Hepatocyte (in vitro differentiated cells): ENCODE measurements at regions not wholly inside any gene's neighbourhood (a gene's known extent, or its start where the extent isn't known, plus 50 kb on each side); places are given as distances from the start of the nearest gene placed in this dataset.
A peak's percentile ranks its signal among the peaks of the same experiment; 100 is the strongest.
"Not testable (repeated sequence)": the region's sequence is repeated elsewhere in the genome, so short reads cannot be mapped to it uniquely, and the experiment has no call there.

Experiments used
- DNase-seq: peaks from one replicate; pipeline ENCODE4 v3.0.0-alpha.2; 2016; ENCODE audit warnings: low spot score
- H2AFZ ChIP-seq: fragments of 200-600 bp; sonication (generic); 2 replicates; pipeline ENCODE4 v1.6.0; 2016; ENCODE audit warnings: antibody characterized with exemption, mild to moderate bottlenecking
- H3K27ac ChIP-seq: fragments of 200-600 bp; sonication (generic); 2 replicates; pipeline ENCODE4 v1.5.1; 2016; ENCODE audit warnings: mild to moderate bottlenecking
- H3K27me3 ChIP-seq: fragments of 200-600 bp; sonication (generic); 2 replicates; pipeline ENCODE4 v1.6.1; 2016
- H3K36me3 ChIP-seq: fragments of 200-600 bp; sonication (generic); replicated peaks from 2 replicates; pipeline ENCODE4 v1.5.1; 2016; ENCODE audit warnings: low read depth; ENCODE audit not compliant: insufficient read depth
- H3K4me1 ChIP-seq: fragments of 200-600 bp; sonication (generic); 2 replicates; pipeline ENCODE4 v1.5.1; 2016; ENCODE audit warnings: mild to moderate bottlenecking, moderate library complexity; ENCODE audit not compliant: insufficient read depth
- H3K4me2 ChIP-seq: fragments of 200-600 bp; sonication (generic); 2 replicates; pipeline ENCODE4 v1.6.0; 2016
- H3K4me3 ChIP-seq: fragments of 200-600 bp; sonication (generic); 2 replicates; pipeline ENCODE4 v1.5.1; 2016; ENCODE audit warnings: mild to moderate bottlenecking
- H3K79me2 ChIP-seq: fragments of 200-600 bp; sonication (generic); 2 replicates; pipeline ENCODE4 v1.6.0; 2017; ENCODE audit warnings: mild to moderate bottlenecking
- H3K9me2 ChIP-seq: fragments of 200-600 bp; sonication (generic); replicated peaks from 2 replicates; pipeline ENCODE4 v1.6.0; 2017; ENCODE audit warnings: mild to moderate bottlenecking; ENCODE audit not compliant: insufficient read depth
- H3K9me3 ChIP-seq: fragments of 200-600 bp; sonication (generic); 2 replicates; pipeline ENCODE4 v1.5.1; 2016; ENCODE audit warnings: low read depth, mild to moderate bottlenecking
- H4K20me1 ChIP-seq: fragments of 200-600 bp; sonication (generic); 2 replicates; pipeline ENCODE4 v1.6.0; 2016; ENCODE audit warnings: mild to moderate bottlenecking; ENCODE audit not compliant: insufficient read depth, poor library complexity, severe bottlenecking
- CTCF ChIP-seq: fragments of 200-600 bp; sonication (generic); IDR thresholded peaks from 2 replicates; pipeline ENCODE4 v1.5.1; 2016; ENCODE audit warnings: antibody characterized with exemption, mild to moderate bottlenecking; ENCODE audit not compliant: poor library complexity
- EZH2 ChIP-seq: fragments of 200-600 bp; sonication (generic); IDR thresholded peaks from 2 replicates; pipeline ENCODE4 v1.6.1; 2016; ENCODE audit warnings: antibody characterized with exemption, mild to moderate bottlenecking, borderline replicate concordance
- EZH2phosphoT487 ChIP-seq: fragments of 200-600 bp; sonication (generic); IDR thresholded peaks from one replicate; pipeline ENCODE4 v1.6.1; 2018; ENCODE audit warnings: antibody characterized with exemption, mild to moderate bottlenecking, low read depth, moderate library complexity; ENCODE audit not compliant: unreplicated experiment, severe bottlenecking
- WGBS: methylation state at CpG from one replicate; pipeline ENCODE4 v1.1.6; 2016; ENCODE audit warnings: low lambda C conversion rate; ENCODE audit errors: missing lambda C conversion rate; 5-methylcytosine and 5-hydroxymethylcytosine counted together

GRCh38 chrX:80508083-80508482 lies 87.8 kb downstream of the TENT5D start:
- H3K4me1 ChIP-seq, H3K79me2 ChIP-seq, H3K36me3 ChIP-seq, H3K9me3 ChIP-seq, H4K20me1 ChIP-seq, H2AFZ ChIP-seq, H3K4me2 ChIP-seq, H3K27me3 ChIP-seq, H3K9me2 ChIP-seq, H3K4me3 ChIP-seq, H3K27ac ChIP-seq, DNase-seq: not testable (repeated sequence)
- WGBS: 77% methylated on average over 3 of the region's 3 CpGs

GRCh38 chrX:80511969-80512760 lies 91.9 kb downstream of the TENT5D start:
- DNase-seq: peak; percentile 54
- peak overlapping the region; percentile 80 for H3K27ac ChIP-seq
- H4K20me1 ChIP-seq: no peaks in the 10 kb centered on the region
- no peaks in the 10 kb centered on the region for H3K9me2 ChIP-seq
- no peaks in the 10 kb centered on the region for H3K27me3 ChIP-seq
- peak overlapping the region; percentile 64 for H3K4me2 ChIP-seq
- WGBS: 37% methylated on average over 7 of the region's 7 CpGs
- no peaks in the 10 kb centered on the region for H3K79me2 ChIP-seq
- H3K4me1 ChIP-seq: peaks cover 11% of the 10 kb centered on the region
- no peak for TF ChIP-seq CTCF
- TF ChIP-seq EZH2phosphoT487: no peak
- no peak for TF ChIP-seq EZH2
- H3K9me3 ChIP-seq: no peaks in the 10 kb centered on the region
- no peak overlapping the region for H2AFZ ChIP-seq
- H3K4me3 ChIP-seq: no peak overlapping the region
- no peaks in the 10 kb centered on the region for H3K36me3 ChIP-seq

- Histone ChIP-seq H3K4me3 (no peak overlapping the region), H3K36me3 (no peaks in the 10 kb centered on the region), H3K9me2 (no peaks in the 10 kb centered on the region), H3K9me3 (no peaks in the 10 kb centered on the region), H3K27me3 (no peaks in the 10 kb centered on the region), H3K27ac (peak overlapping the region; percentile 80), H3K4me2 (peak overlapping the region; percentile 64), H4K20me1 (no peaks in the 10 kb centered on the region), H3K4me1 (peaks cover 11% of the 10 kb centered on the region), H3K79me2 (no peaks in the 10 kb centered on the region), H2AFZ (no peak overlapping the region)
- 56% methylated on average over 4 of the region's 4 CpGs for WGBS
- TF ChIP-seq EZH2phosphoT487: no peak
- no peak for DNase-seq
Measured at GRCh38 chrX:80512924-80513323, 92.7 kb downstream of the TENT5D start.

GRCh38 chrX:80513625-80514024 lies 93.4 kb downstream of the TENT5D start:
- H3K9me2 ChIP-seq: no peaks in the 10 kb centered on the region
- peaks cover 11% of the 10 kb centered on the region for H3K4me1 ChIP-seq
- peak overlapping the region; percentile 12 for H3K4me2 ChIP-seq
- no peaks in the 10 kb centered on the region for H3K27me3 ChIP-seq
- no peak overlapping the region for H2AFZ ChIP-seq
- no peaks in the 10 kb centered on the region for H4K20me1 ChIP-seq
- 10% methylated on average over 2 of the region's 2 CpGs for WGBS
- H3K9me3 ChIP-seq: no peaks in the 10 kb centered on the region
- no peaks in the 10 kb centered on the region for H3K36me3 ChIP-seq
- TF ChIP-seq CTCF (no peak), EZH2phosphoT487 (no peak), EZH2 (no peak)
- H3K79me2 ChIP-seq: no peaks in the 10 kb centered on the region
- no peak overlapping the region for H3K4me3 ChIP-seq
- peak overlapping the region; percentile 80 for H3K27ac ChIP-seq
- no peak for DNase-seq
